ENCODE measurements at regions not wholly inside any gene's neighbourhood (a gene's known extent, or its start where the extent isn't known, plus 50 kb on each side); places are given as distances from the start of the nearest gene placed in this dataset.

DNA sequence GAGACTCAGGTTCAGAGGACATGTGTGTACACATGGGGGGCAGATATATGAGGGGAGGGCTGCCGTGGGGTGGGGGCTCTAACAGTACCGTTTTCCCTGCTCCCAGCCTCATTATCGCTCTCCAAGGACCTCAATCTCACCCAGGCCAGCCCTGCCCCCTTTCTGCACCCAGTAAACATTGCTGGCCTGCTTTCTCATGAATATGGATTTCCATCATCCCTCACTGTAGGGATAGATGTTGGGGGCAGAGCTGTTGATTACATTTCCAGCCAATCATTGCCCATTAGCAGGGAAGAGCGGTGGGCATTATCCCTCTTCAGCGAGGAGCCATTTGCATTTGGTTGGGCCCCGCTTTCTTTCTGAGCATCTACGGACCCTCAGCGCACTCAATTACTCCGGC is 273.8 kb downstream of the RPS6KC1 start:
- Histone ChIP-seq H3K27ac (no peak overlapping the region), H3K4me2 (ENCODE audit: low read length) (no peak overlapping the region), H3K9me3 (ENCODE audit: control insufficient read depth, low read length) (no peaks in the 10 kb centered on the region), H3K27me3 (ENCODE audit: control insufficient read depth, insufficient read depth, low read length) (no peaks in the 10 kb centered on the region), H3K79me2 (no peaks in the 10 kb centered on the region), H3K4me3 (ENCODE audit: low read depth, low read length) (no peak overlapping the region), H3K36me3 (ENCODE audit: control insufficient read depth, insufficient read depth, low read length) (no peaks in the 10 kb centered on the region), H3K4me1 (no peaks in the 10 kb centered on the region), H3K9ac (no peak overlapping the region), H2AFZ (no peak overlapping the region)
- TF ChIP-seq, protein P1, sequence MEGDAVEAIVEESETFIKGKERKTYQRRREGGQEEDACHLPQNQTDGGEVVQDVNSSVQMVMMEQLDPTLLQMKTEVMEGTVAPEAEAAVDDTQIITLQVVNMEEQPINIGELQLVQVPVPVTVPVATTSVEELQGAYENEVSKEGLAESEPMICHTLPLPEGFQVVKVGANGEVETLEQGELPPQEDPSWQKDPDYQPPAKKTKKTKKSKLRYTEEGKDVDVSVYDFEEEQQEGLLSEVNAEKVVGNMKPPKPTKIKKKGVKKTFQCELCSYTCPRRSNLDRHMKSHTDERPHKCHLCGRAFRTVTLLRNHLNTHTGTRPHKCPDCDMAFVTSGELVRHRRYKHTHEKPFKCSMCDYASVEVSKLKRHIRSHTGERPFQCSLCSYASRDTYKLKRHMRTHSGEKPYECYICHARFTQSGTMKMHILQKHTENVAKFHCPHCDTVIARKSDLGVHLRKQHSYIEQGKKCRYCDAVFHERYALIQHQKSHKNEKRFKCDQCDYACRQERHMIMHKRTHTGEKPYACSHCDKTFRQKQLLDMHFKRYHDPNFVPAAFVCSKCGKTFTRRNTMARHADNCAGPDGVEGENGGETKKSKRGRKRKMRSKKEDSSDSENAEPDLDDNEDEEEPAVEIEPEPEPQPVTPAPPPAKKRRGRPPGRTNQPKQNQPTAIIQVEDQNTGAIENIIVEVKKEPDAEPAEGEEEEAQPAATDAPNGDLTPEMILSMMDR (IDR thresholded peaks at IDR 0.05): no peak

DNA sequence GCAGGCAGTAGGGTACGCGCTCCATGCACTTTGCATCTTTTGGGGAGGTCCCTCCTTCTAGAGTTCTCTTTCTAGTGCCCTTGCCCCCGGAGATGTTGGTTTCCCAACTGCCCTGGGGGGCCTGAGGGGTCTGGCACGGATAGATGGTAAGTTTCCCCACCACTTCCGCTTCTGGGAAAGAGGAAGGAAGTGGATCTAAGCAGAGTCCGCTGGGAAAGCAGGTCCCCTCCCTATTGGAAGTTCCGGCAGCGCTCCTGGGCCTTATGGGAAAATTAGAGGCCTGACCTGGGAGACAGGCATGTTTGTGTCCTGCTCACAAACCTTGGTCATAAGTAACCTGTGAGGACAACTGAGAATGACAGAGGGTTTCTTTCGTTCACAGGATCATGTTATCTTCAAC is 274.4 kb downstream of the RPS6KC1 start:
- Histone ChIP-seq H3K27me3 (ENCODE audit: control insufficient read depth, insufficient read depth, low read length) (no peaks in the 10 kb centered on the region), H3K4me3 (ENCODE audit: low read depth, low read length) (no peak overlapping the region), H3K4me1 (no peaks in the 10 kb centered on the region), H3K9ac (no peak overlapping the region), H3K27ac (no peak overlapping the region), H2AFZ (no peak overlapping the region), H3K79me2 (no peaks in the 10 kb centered on the region), H3K4me2 (ENCODE audit: low read length) (no peak overlapping the region), H3K36me3 (ENCODE audit: control insufficient read depth, insufficient read depth, low read length) (no peaks in the 10 kb centered on the region), H3K9me3 (ENCODE audit: control insufficient read depth, low read length) (no peaks in the 10 kb centered on the region)
- TF ChIP-seq, protein P1 (IDR thresholded peaks at IDR 0.05): no peak

DNA sequence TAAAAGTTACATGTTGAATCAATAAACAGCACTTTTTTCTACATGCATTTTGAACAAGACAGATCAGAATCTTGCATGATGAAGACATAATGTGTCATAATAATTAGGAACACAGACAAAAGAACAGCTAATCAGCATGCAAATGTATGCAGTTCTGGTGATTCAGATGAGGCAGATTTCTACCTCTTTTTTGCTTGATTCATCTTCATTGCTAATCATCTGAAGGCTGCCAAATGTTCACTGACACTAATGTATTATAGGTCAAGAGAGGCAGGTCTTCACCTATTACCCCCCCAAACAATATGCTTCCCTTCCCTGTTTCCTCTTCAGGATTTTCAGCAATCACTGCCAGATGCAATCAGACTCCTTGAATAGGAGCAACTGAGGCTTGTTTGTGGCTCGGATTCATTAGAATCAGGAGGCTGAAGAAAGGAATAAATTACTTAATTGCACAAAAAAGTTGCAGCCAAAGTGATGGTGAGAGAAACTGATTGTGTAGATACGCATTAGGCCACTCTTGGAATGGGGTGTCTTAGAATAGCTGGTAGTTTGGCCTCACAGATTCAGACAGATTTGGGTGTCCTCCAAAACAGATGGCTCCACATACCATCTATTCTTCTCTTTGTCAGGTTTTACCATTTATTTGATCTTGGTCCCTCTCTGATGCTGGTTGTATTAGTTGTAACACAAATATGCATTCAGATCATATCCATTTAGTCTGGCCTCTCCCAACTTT is 275.4 kb downstream of the RPS6KC1 start:
- Histone ChIP-seq H3K36me3 (ENCODE audit: control insufficient read depth, insufficient read depth, low read length) (no peaks in the 10 kb centered on the region), H3K4me2 (ENCODE audit: low read length) (no peak overlapping the region), H2AFZ (no peak overlapping the region), H3K79me2 (no peaks in the 10 kb centered on the region), H3K4me1 (no peaks in the 10 kb centered on the region), H3K27ac (no peak overlapping the region), H3K9me3 (ENCODE audit: control insufficient read depth, low read length) (no peaks in the 10 kb centered on the region), H3K4me3 (ENCODE audit: low read depth, low read length) (no peak overlapping the region), H3K27me3 (ENCODE audit: control insufficient read depth, insufficient read depth, low read length) (no peaks in the 10 kb centered on the region), H3K9ac (no peak overlapping the region)
- TF ChIP-seq, protein P1 (IDR thresholded peaks at IDR 0.05): no peak

DNA sequence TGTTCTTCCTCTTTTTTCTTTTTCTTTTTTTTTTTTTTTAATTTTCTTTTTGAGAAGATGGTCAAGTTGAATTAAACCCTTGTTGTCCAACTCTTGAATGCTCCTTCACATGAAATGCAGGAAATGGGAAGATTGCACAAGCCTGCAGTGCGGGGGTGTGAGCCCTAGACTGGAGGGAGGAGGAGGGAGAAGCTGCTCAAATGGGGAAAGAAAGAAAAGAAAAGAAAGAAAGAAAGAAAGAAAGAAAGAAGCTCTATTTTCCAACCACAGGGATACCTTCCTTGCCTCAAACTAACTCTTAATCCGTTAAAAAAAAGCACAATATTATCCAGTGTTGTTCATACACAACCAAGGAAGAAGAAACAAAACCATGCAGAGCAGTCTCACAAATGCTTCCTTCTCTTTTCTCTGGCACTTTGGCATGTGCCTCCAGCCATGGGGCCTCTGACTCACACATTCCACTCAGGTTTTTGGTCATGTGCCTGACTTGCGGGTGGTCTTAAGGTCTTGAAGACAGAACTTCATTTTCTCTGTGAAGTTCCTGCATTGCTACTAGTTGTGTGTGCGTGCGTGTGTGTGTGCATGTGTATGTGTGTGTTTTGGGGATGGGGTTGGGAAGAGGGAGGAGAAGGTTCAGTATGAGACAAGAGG is 276.1 kb downstream of the RPS6KC1 start:
- no peak overlapping the region for H3K4me3 ChIP-seq (ENCODE audit: low read depth, low read length)

More for the DNA sequence above, 276.1 kb downstream of the RPS6KC1 start:
- Histone ChIP-seq H3K9ac (no peak overlapping the region), H3K79me2 (no peaks in the 10 kb centered on the region), H3K4me1 (no peaks in the 10 kb centered on the region), H3K27me3 (ENCODE audit: control insufficient read depth, insufficient read depth, low read length) (no peaks in the 10 kb centered on the region), H3K36me3 (ENCODE audit: control insufficient read depth, insufficient read depth, low read length) (no peaks in the 10 kb centered on the region), H3K27ac (no peak overlapping the region), H2AFZ (no peak overlapping the region), H3K9me3 (ENCODE audit: control insufficient read depth, low read length) (no peaks in the 10 kb centered on the region), H3K4me2 (ENCODE audit: low read length) (no peak overlapping the region)
- TF ChIP-seq, protein P1 (IDR thresholded peaks at IDR 0.05): no peak
